ENCODE measurements at regions not wholly inside any gene's neighbourhood (a gene's known extent, or its start where the extent isn't known, plus 50 kb on each side); places are given as distances from the start of the nearest gene placed in this dataset.

DNA sequence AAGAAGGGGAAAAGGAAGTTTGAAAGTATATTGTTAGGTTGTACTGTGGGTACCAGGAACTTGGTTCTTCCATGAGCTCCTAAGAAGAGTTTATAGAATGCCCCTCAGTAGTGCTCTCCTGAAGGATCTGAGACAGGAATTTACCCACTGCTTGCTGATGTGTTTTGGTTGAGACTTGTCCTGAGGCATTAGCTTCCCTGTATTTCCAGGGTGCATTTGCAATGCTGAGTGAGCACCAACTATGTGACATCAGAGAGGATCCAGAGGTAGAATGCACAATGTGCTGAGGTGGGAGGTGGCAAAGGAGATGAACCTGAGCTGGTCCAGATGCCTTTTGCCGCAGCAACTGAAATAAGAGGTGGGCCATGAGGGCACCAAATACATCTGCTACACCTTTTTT is 64.3 kb upstream of the LRRC3B start:
- no peak for DNase-seq

DNA sequence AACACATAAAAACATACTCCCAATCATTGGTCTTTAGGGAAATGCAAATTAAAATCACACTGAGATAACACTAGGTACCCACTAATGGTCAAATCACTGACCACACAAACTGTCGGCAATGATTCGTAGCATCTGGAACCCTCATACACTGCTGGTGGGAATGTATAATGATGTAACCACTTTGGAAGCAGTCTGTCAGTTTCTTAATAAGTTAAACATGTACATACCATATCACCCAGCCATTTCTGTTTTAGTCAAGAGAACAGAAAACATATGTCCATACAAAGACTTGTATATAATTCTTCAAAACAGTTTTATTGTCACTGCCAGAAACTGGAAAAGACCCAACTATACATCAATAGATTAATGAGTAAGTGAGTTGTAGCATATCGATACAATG is 63.3 kb upstream of the LRRC3B start:
- DNase-seq: no peak

DNA sequence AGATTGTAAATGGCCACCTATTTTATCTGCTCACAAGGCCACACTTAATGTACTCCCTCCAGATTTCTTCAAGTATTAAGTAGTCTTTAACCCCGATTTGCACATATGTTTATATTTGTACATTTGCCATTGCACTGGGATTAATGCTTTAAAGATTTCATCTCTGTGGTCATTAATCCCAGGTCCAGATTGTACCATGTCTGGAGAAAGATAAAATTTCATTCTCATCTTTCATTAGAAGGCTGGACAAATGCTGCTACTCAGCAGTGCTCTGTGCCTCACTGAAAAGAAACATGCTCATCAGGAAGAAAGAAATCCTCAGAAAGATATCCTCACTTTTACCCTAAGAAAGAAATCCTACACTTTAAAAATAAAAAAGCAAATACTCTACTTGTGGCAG is 62.5 kb upstream of the LRRC3B start:
- DNase-seq: no peak

DNA sequence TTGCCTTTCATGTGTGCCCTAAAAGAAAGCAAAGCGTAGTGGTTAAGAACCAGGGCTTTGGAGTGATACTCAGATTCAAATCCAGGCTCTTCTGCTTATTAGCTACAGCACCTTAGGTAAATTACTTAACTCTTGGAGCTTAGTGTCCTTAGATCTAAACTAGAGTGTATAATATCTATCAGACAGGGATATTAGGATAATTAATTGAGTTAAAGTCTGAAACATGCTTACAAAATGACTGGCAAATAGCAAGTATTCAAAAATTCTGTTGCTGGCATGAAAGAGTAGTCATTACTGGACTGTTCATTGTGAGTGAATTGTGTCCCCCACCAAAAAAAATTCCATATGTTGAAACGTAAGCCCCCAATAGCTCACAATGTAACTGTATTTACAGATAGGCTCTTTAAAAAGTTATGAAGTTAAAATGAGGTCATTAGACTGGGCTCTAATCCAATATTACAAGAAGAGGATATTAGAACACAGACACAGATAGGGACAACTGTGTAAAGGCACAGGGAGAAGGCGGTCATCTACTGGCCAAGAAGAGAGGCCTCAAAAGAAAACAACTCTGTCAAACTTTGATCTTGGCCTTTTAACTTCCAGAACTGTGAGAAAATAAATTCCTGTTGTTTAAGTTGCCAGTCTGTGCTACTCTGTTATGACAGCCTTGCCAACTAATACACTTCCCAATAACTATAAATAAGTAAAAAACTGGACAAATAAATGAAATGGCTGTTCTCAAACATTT is 60.4 kb upstream of the LRRC3B start:
- no peak for DNase-seq
